Activated B cell treated with CpG ODN at 0.5 μM for 24 hours (primary cell): ENCODE measurements at regions not wholly inside any gene's neighbourhood (a gene's known extent, or its start where the extent isn't known, plus 50 kb on each side); places are given as distances from the start of the nearest gene placed in this dataset.

ENCODE experiments used
- ATAC-seq: fragments of 200-7000 bp; cut with Tn5 transposase; one replicate; pipeline ENCODE4 v1.10.0; 2021; ENCODE audit warnings: low read depth, mild to moderate bottlenecking, moderate library complexity
- CTCF ChIA-PET: fragments of 350-600 bp; sonication (Branson Sonifier 250); formaldehyde crosslinking; loops from one replicate; lab custom pipeline; 2021; ENCODE audit warnings: antibody characterized with exemption; lab: Charles Lee
- POLR2A ChIA-PET: fragments of 350-600 bp; sonication (Branson Sonifier 250); formaldehyde crosslinking; loops from one replicate; lab custom pipeline; 2021; ENCODE audit warnings: antibody characterized with exemption; lab: Charles Lee
- DNase-seq: peaks from one replicate; pipeline ENCODE4 v3.0.0; 2022
- H3K27ac Mint-ChIP-seq: one replicate; pipeline ENCODE4 v1.8.0; 2020; ENCODE audit warnings: mixed read lengths
- H3K27me3 Mint-ChIP-seq: one replicate; pipeline ENCODE4 v1.8.0; 2021; ENCODE audit warnings: mixed read lengths
- H3K36me3 Mint-ChIP-seq: one replicate; pipeline ENCODE4 v1.8.0; 2021; ENCODE audit warnings: low read depth, mixed read lengths
- H3K4me1 Mint-ChIP-seq: one replicate; pipeline ENCODE4 v1.8.0; 2021; ENCODE audit warnings: mixed read lengths
- H3K4me3 Mint-ChIP-seq: one replicate; pipeline ENCODE4 v1.8.0; 2020; ENCODE audit warnings: mild to moderate bottlenecking, mixed read lengths
- H3K9me3 Mint-ChIP-seq: one replicate; pipeline ENCODE4 v1.8.0; 2020; ENCODE audit warnings: mixed read lengths
- intact Hi-C: fragments of 100-400 bp; cut with micrococcal nuclease; formaldehyde crosslinking; loops from one replicate; pipeline ENCODE4 v1.15.1; 2024
- TF ChIP-seq, protein P1 (sequence below): fragments of 200-600 bp; IDR thresholded peaks from one replicate; pipeline ENCODE4 v1.8.0; 2022; ENCODE audit warnings: antibody characterized with exemption, mild to moderate bottlenecking

GRCh38 chr6:11392778-11393507, 144.6 kb upstream of the TMEM170B start:
- Mint-ChIP-seq H3K27ac (no peak overlapping the region), H3K9me3 (no peaks in the 10 kb centered on the region), H3K27me3 (no peaks in the 10 kb centered on the region), H3K36me3 (no peaks in the 10 kb centered on the region), H3K4me3 (no peak overlapping the region), H3K4me1 (peaks cover 28% of the 10 kb centered on the region)
- CTCF ChIA-PET = no interaction called here
- intact Hi-C loops = no loop called here
- ATAC-seq (no peak), DNase-seq (no peak)
- TF ChIP-seq, protein P1, sequence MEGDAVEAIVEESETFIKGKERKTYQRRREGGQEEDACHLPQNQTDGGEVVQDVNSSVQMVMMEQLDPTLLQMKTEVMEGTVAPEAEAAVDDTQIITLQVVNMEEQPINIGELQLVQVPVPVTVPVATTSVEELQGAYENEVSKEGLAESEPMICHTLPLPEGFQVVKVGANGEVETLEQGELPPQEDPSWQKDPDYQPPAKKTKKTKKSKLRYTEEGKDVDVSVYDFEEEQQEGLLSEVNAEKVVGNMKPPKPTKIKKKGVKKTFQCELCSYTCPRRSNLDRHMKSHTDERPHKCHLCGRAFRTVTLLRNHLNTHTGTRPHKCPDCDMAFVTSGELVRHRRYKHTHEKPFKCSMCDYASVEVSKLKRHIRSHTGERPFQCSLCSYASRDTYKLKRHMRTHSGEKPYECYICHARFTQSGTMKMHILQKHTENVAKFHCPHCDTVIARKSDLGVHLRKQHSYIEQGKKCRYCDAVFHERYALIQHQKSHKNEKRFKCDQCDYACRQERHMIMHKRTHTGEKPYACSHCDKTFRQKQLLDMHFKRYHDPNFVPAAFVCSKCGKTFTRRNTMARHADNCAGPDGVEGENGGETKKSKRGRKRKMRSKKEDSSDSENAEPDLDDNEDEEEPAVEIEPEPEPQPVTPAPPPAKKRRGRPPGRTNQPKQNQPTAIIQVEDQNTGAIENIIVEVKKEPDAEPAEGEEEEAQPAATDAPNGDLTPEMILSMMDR = no peak
- POLR2A ChIA-PET = interaction anchor here (2.1 kb wide), 1 partner anchor 11 kb away, joined by 7 read pairs; no protein-coding TSS in a partner anchor

DNA sequence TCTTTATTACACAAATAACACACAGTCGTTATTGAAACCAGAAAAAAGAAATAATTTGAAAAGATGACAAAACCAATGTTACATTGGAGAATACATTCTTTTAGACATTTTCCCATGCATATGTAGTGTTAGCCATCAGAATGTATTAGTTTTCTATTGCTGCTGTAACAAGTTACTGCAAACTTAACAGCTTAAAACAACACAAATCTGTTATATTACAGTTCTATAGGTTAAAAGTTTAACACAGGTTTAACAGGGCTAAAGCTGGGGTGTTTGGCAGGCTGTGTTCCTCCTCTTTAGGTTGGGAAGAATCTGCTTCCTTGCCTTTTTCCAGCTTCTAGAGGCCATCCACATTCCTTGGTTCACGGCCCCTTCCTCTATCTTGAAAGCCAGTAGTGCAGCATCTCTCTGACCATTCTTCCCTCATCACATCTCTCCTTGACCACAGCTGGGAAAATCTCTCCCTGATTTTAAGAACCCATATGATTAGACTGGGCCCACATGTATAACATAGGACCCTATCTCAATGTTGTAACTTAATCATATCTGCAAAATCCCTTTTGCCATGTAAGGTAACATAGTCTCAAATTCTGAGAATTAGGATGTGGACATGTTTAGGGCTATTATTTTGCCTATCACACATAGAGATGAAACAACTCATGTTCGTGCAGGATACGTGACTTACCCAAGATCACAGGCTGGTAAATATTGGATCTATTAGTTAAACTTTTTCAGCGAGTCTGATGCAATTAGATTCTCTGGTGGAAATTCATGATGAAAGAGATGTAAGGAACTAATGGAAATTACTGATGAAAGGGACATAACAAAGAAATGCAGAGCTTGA, 145.4 kb upstream of the TMEM170B start:
- intact Hi-C loops = no loop called here
- TF ChIP-seq, protein P1 = no peak
- ATAC-seq (no peak), DNase-seq (no peak)
- H3K36me3 Mint-ChIP-seq = no peaks in the 10 kb centered on the region
- H3K4me1 Mint-ChIP-seq = peaks cover 23% of the 10 kb centered on the region
- H3K27me3 Mint-ChIP-seq = no peaks in the 10 kb centered on the region
- POLR2A ChIA-PET = interaction anchor here (1.1 to 1.8 kb wide), 2 partner anchors 9 to 10 kb away, joined by 3 to 12 read pairs; no protein-coding TSS in a partner anchor
- H3K9me3 Mint-ChIP-seq = no peaks in the 10 kb centered on the region
- no peak overlapping the region for H3K27ac Mint-ChIP-seq
- CTCF ChIA-PET = no interaction called here
- H3K4me3 Mint-ChIP-seq = no peak overlapping the region

DNA sequence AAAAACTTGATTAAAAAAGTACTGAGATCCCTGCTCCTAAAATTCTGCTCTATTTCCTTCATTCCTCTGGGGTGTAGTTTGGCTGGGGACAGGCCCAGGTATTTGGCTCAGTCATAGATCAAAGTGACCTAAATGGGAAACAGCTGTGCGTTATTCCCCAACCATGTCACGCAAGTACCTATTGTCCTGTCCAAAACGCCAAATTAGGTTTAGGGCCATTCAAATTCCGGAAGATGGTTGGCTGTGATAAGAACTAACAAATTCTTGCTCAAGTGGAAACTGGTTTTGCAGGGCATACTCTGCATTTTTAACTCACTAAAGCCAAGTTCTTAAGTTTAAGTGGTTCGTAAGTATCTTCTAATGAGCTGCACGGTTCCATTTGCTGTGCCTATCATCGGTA, 147.6 kb upstream of the TMEM170B start:
- TF ChIP-seq, protein P1 = no peak
- peaks cover 42% of the 10 kb centered on the region for H3K4me1 Mint-ChIP-seq
- POLR2A ChIA-PET = no interaction called here
- H3K36me3 Mint-ChIP-seq = no peaks in the 10 kb centered on the region
- no peak overlapping the region for H3K27ac Mint-ChIP-seq
- CTCF ChIA-PET = no interaction called here
- DNase-seq = no peak
- intact Hi-C loops = loop anchor here (5.0 to 10.0 kb wide), 2 partner anchors 32 to 855 kb away; no protein-coding TSS in a partner anchor
- H3K27me3 Mint-ChIP-seq = no peaks in the 10 kb centered on the region
- ATAC-seq = no peak
- no peak overlapping the region for H3K4me3 Mint-ChIP-seq
- no peaks in the 10 kb centered on the region for H3K9me3 Mint-ChIP-seq

DNA sequence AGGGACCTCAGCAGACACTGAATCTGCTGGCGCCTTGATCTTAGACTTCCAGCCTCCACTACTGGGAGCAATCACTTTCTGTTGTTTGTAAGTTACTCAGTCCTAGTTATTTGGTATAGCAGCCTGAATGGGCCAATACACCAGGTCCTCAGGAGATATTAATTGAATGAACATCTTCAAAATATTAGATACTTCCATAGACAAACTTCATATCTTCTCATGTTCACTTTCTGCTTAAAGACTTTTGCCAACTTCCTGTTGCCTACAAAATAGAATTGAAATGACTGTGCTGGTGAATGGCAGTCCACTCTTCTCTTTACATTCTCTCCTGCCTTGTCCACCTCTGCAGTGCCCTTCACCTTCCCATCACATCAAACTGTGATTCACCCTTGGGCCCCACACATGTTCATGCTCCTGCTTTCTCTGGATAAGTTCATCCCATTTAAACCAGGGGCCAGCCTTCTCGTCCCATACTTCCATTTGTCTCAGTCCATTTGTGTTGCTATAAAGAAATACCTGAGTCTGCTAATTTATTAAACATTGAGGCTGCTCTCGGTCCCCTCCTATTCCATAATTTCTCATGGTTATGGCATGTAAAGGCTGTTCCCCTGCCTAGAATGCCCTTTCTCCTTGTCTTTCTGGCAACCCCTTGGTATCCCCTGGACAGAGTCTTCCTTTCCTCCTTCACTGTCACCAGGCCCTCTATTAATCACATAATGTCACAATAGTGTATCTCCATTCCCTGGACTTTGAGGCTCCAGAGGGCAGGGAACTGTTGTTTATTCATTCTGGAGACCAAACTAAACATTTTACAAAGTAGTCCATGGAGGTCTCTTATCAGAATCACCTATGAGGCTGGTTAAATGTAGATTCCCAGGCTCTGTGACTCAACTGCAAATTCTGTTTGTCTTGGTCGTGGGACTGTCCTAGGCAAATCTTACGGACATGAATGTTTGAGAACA, 148.3 kb upstream of the TMEM170B start:
- no peak for DNase-seq
- Mint-ChIP-seq H3K36me3 (no peaks in the 10 kb centered on the region), H3K4me1 (peaks cover 41% of the 10 kb centered on the region), H3K27me3 (no peaks in the 10 kb centered on the region), H3K27ac (no peak overlapping the region), H3K9me3 (no peaks in the 10 kb centered on the region), H3K4me3 (no peak overlapping the region)
- ATAC-seq = no peak
- CTCF ChIA-PET = no interaction called here
- POLR2A ChIA-PET = no interaction called here
- intact Hi-C loops = loop anchor here (5.0 to 10.0 kb wide), 2 partner anchors 33 to 854 kb away; no protein-coding TSS in a partner anchor
- TF ChIP-seq, protein P1 = no peak
